GM12891 (cell line): ENCODE measurements at regions not wholly inside any gene's neighbourhood (a gene's known extent, or its start where the extent isn't known, plus 50 kb on each side); places are given as distances from the start of the nearest gene placed in this dataset.

ENCODE experiments used
- POLR2A ChIP-seq: IDR thresholded peaks from 2 replicates; pipeline ENCODE4 v1.6.1; 2011; ENCODE audit warnings: low read depth, low read length, control low read depth
- TAF1 ChIP-seq: IDR thresholded peaks from 2 replicates; pipeline ENCODE4 v1.6.1; 2011; ENCODE audit warnings: low read depth, low read length, control low read depth

DNA sequence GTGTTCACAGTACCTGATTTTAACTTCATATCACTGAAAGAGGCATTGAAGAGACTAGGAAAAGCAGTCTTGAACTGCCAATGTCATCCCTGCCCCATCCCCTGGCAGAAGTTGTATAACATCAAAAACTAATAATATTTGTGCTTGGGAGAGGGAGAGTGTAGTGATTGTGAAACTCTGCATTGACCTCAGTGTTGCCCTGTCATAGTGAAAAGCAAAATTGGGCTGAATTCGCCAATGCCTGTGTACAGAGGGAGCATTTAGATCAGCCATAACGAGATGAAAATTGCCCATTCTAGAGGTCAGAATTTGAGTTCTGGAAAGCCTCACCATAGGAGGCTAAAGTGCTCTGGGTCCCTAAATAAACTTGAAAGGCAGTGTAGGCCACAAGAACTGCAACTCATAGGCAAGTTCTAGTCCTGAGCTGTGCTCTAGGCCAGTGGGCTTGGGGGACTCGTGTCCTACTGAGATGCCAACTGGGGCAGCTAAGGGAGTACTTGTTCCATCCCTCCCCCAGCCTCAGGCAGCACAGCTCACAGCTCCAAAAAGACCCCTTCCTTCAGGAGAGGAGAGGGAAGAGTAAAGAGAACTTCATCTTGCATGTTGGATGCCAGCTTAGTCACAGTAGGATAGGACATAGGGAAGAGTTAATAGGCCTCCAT, 855.6 kb downstream of the TSN start:
- no peak for TF ChIP-seq POLR2A
- TF ChIP-seq TAF1: no peak
